CD1c-positive myeloid dendritic cell (primary cell): ENCODE measurements at regions not wholly inside any gene's neighbourhood (a gene's known extent, or its start where the extent isn't known, plus 50 kb on each side); places are given as distances from the start of the nearest gene placed in this dataset.
A peak's percentile ranks its signal among the peaks of the same experiment; 100 is the strongest.
"Not testable (repeated sequence)": the region's sequence is repeated elsewhere in the genome, so short reads cannot be mapped to it uniquely, and the experiment has no call there.

Experiments
- DNase-seq: peaks from one replicate; pipeline ENCODE4 v3.0.0-alpha.2; 2016; ENCODE audit errors: extremely low spot score

DNA sequence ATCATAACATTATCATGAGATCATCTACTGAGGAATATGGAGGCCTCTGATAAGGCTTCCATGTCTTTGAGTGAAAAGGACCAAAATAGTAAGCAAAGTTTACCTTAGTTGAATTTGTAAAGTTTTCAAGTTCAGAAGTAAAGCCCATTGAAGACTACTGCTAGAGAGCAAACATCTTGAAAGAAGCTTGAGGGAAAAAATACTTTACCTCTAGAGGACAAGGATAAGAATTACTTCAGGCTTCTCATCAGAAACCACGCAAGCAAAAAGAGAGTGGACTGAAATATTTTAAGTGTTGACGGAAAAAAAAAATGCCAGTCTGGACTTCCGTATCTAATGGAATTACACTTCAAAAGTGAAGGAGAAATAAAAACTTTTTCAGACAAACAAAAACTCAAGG is 114.3 kb downstream of the MPP7 start:
- no peak for DNase-seq

DNA sequence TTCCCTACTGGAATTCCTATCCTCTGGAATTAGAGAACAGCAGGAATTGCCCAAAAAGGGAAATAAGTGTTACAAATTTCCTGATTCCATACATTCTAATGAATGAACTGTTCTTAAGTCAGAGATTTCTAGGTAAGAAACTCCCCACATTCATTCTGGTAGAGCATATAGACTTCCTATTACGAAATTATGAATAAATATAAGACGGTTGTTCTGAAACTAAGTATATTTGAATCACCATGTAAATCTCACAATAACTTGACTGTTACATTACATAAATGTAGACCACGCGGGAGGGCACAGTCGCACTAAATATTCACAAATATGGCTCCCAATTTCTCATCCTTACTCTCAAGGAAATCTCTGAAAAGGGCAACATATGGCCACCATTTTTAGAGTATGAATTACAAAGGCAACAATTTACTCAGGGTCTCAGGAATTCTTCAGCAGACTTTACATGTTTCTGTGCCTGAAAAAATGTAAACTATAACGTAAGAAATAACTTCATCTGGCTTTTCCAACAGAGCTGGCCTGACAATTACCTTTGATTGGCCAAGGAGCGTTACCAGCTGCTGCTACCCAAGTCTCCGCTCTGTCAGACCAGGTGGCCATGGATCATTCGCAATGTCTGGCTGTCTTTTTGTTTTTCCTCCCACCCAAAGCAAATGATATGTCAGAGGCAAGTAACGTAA is 115.8 kb downstream of the MPP7 start:
- no peak for DNase-seq

DNA sequence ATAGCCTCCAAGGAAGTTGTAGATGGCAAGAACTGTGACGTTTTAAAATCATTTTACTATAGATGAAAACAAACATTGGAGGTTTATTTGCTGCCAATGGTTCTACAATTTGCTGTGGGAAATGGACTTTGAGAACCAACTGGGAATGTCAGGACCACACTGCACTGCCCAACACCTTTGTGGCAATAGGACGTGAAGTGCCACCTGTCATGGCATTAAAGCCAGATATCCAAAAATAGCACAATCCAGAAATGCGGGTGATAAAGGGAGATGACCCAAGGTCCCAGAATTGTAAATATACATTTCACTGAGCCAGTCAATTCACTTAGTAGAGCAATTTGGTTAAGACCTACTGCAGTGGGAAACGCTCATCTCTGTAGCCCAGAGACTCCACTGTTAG is 116.4 kb downstream of the MPP7 start:
- DNase-seq, result no peak

DNA sequence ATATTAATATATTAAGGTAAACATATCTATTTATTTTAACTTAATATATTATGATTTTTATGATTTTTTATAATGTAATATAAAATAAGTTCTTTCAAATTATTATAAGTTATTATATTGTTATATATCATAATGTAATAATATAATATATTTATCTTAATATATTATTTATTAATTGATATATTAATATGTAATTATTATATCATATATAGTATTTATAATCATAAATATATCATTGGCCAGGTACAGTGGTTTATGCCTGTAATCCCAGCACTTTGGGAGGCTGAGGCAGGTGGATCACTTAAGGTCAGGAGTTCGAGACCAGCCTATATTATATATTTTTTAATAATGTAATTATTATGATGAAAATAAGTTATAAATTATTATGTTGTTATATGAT is 118.1 kb downstream of the MPP7 start:
- no peak for DNase-seq

DNA sequence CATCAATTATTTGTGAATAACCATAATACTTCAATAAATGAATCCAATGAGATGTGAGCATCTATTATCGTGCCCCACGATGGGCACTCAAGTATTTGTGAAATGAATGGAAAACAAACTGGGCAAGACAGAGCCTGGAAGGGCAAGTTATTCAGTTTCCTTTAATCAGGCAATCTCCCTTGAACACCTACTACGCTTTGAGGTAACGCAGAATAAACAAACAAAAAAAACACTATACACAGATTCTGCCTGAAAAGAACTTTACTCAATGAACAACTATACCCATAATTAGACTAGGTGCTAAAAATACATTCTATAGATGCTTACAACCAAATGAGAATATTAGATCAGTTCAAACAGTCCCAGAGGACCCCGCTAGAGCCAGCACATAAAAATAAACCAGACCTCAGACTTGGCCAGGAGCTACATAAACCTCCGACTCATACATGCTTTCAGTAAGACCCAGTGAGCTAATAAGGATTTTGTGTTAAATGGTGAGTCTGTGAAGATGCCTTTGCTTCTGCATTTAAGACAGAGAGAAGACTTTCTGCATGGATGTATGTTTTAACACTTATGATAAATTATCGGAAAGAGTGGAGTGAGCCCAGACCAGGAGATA is 121.3 kb downstream of the MPP7 start:
- DNase-seq, result no peak

DNA sequence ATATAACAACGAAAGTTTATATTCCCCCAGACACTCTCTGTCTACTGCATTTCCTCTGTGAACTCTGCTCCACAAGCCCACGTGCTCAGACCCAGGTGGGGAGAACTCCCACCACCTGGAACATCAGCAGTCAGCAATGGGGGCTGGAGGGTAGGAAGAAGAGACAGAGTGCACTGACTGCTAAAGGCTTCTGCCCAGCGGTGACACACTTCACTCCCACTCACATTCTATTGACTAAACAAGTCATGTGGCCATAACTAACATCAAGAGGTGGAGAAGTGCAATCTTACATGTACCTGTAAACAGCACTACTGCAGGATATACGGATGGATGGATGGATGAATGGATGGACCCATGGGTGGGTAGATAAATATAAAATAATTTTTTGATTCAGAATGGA is 122.2 kb downstream of the MPP7 start:
- DNase-seq, result no peak

DNA sequence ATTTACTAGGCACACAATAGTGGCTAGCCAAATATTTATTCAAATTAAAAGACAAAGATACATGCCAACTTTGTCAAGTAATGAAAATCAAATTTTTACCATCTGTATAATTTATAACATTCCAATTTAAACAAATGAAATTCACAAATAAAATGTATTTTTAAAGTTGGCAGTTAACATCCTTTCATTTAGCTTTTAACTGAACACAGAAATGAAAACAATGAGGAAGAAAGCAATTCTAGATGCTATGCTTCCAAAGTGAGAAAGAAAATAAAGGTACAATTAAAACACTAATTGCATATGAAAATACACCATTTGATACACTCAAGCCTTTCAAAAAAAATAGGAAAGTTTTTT is 123.1 kb downstream of the MPP7 start:
- DNase-seq, result no peak

DNA sequence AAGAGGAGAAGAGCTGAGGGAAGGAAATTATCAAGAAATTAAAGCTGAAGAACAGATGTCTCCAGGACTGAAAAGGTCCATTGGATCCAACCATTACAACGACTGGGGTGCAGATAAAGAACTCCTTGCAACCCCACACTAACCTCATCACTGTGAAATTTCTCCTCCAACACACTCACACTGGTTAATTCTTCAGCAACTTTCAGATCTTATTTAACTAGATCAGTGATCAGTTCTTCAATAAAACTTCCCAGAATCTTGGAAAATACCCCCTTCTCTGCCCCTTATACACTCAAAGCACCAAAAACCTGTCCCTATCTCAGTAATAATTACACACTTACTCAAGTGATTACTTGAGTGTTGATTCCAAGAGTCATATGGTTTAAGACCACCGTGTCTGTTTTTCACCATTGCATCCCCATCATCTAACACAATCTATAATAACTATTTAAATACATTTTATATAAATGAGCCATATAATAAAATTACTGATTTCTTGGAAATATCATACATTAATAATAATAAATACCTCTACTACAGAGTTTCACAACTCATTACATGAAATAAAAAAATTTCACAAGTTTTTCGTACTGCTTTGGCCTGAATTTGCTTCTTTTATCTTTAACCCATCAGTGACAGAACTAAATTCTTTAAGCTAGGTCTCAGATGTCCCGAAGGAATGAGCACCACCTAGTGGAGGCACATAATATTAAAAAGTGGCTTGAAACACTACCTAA is 123.7 kb downstream of the MPP7 start:
- peak; percentile 72 for DNase-seq

DNA sequence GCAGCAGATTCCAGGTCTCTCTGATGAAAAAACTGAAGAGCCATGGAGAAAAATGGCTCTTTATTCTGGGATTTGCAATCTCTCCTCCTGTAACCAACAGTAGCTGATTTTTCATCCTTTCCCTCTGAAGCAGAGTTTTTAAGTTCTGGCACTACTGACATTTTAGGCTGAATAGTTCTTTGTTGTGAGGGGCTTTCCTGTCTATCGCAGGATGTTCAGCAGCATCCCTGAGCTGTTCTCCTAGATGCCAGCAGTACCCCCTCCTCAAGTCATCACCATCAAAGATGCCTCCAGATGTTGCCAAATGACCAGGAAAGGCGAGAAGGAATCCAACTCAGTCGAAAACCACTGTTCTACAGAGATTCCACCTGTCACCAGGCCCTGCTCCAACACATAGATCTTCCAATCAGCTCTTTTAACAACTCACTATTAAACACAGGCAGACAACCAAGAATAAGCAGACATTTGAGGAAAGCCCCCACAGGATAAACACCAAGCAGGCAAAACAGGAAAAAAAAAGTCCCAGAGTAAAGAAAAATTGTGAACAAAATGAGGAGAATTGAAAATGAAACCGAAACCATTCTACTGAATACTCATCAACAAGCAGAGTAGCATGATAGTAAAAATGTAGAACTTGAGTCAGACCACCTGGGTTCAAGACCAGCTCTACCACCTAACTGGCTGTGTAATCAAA is 124.8 kb downstream of the MPP7 start:
- DNase-seq, result peak; percentile 42

DNA sequence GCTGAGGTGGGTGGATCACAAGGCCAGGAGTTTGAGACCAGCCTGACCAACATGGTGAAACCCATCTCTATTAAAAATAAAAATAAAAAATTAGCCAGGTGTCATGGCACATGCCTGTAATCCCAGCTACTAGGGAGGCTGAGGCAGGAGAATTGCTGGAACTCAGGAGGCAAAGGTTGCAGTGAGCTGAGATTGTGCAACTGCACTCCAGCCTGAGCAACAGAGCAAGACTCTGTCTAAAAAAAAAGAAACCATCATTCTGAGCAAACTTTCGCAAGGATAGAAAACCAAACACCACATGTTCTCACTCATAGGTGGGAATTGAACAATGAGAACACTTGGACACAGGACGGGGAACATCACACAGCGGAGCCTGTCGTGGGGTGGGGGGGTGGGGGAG is 126.4 kb downstream of the MPP7 start:
- DNase-seq, result not testable (repeated sequence)

DNA sequence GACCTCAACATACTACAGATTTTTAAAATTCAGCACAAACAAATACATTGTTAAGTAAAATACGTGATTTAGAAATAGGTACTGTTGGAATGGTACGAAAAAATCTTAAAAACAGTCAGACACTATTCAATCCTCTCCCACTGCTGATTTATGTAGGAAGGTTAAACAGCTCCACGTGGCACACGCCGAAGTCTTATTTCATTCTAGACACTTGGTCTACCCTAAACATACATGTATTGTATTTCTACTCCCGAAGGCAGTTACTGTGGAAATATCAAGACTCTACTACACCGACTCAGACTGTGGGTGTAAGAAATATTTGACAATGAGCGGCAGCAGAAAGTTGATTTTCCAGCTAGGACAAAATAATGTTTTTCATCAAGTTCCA is 130.6 kb downstream of the MPP7 start:
- no peak for DNase-seq

DNA sequence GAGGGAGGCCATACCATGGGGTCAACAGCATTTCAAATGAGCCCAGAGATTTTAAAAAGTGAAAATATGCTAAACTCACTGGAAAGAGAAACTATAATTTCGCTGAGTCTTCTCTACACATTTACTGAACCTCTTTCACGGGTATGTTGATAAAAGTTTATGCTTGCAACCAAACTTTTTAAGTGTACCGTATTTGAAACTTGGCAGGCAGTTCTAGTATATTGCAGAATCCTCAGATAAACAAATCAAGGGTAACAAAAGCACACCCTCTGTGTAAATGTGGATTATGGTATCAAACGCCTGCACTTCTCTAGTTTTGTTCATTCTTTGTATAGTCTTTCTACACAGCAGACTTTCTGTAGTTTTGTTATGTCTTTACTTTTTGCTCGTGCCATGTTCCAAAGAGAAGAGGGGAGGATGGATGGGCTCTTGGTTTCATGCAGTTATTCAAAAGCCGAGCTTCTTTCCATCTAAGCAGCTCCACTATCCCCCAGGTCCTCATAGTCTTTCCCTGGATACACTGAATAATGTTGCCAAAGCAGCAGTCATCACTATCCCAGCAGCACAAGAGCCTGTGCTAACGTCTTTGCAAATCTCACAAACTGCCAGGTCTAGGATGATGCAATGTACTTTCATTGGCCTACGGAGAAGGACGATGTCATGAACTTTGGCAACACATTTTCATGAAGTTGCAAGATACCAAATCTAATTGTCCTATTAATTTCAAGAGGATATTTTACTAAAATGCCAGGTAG is 131.2 kb downstream of the MPP7 start:
- DNase-seq, result no peak

DNA sequence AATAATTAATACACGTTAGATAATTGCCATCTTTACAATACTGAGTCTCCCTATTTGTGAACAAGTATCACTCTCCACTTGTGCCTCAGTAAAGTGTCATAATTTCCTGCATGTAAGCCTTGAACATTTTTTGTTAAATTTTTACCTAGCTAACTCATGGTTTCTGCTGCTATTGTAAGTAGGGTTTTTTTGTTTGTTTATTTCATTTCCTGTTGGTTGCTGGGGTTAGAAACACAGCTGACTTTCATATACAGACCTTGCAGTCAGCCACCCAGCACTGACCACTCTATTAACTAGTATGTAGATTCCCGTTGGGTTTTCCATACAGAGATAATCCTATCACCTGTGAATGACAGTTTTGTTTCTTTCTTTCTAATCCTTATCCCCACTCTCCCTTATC is 133.3 kb downstream of the MPP7 start:
- no peak for DNase-seq

DNA sequence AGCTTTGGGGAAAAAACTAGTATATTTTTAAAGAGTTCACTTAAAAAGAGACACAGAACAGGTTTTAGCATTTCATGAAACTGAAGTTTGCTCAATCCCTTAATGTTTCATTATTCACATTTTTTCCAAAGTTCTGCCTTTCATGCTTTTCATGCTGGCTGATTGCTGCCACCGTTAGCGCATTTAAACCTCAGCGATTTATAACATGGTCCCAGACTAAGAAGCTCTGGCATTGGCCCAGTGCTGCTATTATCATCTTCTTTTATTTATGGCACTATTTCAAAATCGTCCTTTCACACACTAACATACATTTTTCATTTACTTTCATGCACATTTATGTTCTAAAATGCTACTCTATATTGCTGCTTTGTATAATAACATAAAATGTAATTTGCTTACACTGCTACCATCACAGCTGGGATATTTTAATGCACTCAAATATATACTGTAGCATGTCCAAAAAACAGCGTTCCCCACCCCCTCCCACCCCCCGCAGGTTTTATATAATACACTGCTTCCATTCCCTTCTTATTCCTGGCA is 141.9 kb downstream of the MPP7 start:
- DNase-seq, result no peak

DNA sequence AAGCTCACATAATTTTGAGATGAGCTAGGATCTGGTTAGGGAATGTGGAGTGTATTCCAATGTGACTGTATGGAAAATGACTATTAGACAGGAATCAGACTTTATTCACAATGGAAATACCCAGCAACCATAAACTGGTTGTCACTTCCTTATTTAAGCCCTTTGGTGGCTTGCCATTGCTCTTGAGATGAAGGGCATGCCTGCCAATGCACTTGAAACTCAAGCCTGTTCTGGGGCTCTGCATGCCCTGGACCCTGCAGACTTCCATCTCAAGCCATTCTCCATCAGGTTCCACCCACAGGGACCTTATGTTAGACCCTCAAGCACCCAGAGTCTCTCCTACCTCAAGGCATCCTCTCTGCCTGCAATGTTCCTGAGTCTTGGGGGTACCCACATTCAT is 145.5 kb downstream of the MPP7 start:
- no peak for DNase-seq

DNA sequence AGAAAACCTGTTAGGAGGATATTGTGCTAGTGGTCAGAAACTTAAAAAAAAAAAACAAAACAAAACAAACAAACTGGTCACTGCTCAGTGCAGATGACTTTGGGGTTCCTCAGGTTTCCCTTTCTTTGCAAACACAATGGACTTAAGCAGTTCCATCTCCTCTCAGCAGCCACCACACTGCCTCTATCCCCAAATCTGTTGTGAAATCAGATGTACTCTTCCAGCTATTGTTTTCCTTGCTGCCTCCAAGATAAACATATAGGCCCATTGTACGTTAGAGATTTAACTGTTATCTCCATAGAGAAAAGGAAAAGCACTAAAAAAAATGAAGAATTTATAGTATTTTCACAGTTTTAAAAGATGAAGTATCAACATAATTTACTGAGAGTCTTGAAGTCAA is 147.1 kb downstream of the MPP7 start:
- DNase-seq, result no peak

DNA sequence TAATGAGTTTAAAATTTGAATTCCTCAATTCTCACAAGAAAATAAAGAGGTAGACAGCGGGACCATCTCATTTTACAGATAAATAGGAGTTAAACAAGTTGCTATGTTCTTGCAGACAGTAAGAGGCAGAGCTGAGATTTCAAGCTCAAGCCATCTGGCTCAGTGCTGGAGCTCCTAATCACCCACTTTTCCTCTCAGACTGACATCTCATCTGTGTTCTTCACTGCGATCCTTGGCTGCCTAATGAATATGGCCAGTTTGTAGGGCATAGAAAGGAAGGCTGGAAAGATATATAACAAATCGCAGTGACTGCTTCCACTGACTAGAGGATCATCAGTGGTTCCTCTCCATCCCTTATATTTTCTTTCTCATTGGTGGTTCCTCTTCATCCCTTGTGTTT is 151.2 kb downstream of the MPP7 start:
- DNase-seq, result no peak

DNA sequence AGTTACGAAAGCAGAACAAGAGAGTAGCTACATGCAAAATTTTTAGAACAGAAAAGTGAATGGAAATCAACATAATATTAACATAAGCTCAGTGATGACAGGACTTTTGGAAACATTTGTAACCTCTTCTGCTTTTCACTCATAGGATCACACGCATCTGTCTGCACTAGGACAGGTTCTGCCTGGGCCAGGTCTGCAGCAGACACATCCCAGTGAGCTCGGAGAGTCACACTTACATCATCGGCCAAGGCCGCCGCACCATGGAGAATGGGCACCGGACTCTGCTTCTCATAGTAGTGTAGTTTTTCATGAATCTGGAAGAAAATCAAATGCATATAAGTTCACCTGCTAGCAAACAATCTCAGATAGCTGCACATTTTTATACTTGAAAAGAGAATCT is 150.9 kb upstream of the ODAD2 start:
- DNase-seq, result no peak

DNA sequence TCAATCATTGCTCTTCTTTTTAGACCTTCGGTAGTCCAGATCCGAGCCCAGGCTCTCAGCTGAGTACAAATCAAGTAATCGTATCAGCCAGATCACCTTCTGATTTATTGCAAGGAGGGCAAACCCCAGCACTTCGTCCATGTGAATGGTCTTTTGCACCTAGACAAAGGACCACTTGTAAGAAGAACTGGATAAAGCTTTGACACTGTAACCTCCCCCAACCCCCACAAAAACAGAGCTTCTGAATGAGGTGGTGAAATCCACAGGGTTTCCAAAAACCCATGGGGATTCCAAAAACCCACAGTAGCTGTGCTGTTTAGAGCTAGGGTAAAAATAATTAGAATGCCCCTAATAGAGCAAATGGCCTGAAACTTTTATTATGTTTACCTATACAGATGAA is 148.8 kb upstream of the ODAD2 start:
- no peak for DNase-seq

DNA sequence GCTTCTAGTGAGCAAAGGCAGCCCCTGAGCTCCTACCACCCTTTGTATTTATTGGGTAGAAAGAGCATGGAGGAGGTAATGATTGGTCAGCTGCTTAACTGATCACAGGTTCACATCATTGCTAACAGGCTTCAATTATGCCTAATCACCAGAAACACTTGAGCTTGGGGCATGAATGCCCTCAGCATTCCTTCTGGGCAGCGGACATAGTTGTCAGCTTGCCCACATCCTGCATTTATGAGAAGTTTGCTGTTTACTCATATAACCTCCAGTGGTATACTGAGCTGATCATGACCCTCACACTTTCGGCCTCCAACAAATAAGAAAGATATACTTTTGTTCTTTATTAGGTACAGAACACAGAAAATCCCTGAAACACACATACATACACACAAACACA is 140.3 kb upstream of the ODAD2 start:
- no peak for DNase-seq

DNA sequence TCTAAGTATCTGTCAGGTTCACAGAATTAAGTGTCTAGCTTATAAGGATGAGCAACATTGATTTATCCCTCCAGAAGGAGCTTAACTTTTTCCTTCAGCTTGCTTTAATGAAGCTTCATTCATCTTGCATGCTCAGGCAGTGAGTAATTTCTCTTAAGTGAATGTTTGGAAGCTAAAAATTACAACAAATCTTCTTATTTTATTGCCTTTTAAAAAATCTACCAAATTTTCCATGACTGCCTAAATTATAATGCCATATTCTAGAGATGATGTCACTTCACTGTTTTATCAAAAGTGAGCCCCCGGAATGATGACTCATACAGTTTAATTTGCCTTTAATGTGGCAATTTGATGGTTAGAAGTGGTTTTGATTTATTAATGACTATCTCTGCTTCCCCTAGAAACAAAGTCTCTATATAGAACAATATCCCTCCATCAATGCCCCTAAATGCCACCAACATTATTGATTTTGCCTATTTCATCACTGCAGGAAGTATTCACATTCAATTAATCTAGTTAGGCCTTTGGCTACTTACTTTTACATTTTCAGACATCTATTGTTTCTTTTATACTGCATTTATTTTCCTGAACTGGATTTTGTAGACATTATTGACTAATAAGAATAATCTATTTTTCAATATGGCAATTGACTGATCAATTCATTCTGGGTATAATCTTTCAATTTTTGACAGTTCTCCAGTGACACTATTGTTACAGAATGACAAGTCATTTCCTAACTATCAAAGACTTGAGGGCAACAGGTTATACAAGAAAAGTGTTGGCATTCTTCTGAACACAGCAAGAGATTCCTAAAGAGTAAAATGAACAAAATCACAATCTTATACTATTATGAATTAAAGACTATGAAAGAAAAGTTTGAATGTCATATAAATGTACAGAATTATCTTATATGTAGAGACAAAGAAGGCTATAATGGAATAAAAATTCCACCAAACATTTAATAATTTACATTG is 139.3 kb upstream of the ODAD2 start:
- no peak for DNase-seq
